ENCODE measurements at regions not wholly inside any gene's neighbourhood (a gene's known extent, or its start where the extent isn't known, plus 50 kb on each side); places are given as distances from the start of the nearest gene placed in this dataset.

GRCh38 chr5:152994033-152994680 lies 496.3 kb upstream of the GRIA1 start:
- no peak for TF ChIP-seq CTCF (IDR thresholded peaks at IDR 0.05; ENCODE audit: insufficient read depth, low read length)
- TF ChIP-seq GABPA (IDR thresholded peaks at IDR 0.05; ENCODE audit: low read depth): no peak
- TF ChIP-seq POLR2AphosphoS5 (IDR thresholded peaks at IDR 0.05; ENCODE audit: low read depth): no peak
- TF ChIP-seq REST (IDR thresholded peaks at IDR 0.05; ENCODE audit: insufficient replicate concordance, low read depth): no peak
- TF ChIP-seq SPI1 (IDR thresholded peaks at IDR 0.05; ENCODE audit: borderline replicate concordance, low read depth): no peak
